Cortex of kidney (tissue), 1 donor: ENCODE measurements at regions not wholly inside any gene's neighbourhood (a gene's known extent, or its start where the extent isn't known, plus 50 kb on each side); places are given as distances from the start of the nearest gene placed in this dataset.
"Not testable (repeated sequence)": the region's sequence is repeated elsewhere in the genome, so short reads cannot be mapped to it uniquely, and the experiment has no call there.

Source experiments
- DNase-seq: peaks from one replicate; lab custom pipeline; 2025; lab: John Stamatoyannopoulos, UW

- DNase-seq = not testable (repeated sequence)
Measured at GRCh38 chr20:22851679-22852346, 183.3 kb upstream of the SSTR4 start.

DNA sequence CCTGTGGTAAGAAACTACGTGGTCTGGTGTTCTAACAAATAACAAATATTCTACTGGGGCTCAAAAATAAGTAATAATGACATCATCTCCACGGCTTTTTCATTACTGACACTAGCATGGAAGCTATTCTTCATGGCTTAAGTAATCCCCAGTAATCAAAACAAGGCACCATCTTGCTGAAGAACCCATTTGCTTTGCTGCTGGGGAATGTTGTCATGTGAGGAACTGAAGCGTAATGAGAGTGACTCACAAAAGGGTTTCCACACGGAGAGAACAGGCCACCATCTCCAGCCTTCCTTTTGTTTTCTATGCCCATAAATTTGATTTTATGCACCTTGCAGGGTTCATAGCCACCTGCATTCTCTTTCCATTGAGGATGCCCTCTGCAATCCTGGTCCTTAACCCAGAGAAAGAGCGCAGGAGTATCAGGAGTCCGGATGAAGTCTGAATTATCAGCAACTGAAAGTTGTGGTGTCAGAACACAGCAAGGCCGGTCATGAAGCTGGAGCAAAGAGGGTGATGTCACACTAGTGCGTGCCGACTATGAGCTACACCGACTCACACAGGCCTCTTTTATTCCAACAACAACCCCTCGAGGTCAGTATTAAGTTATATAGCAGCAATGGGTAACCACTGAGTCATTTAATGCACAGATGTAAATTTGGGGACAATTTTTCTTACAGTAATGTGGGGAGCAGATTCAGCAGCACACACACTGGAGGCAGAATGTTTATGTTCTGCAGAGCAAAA lies 173.7 kb upstream of the SSTR4 start:
- DNase-seq = no peak

- no peak for DNase-seq
Measured at GRCh38 chr20:22861990-22862389, 173.1 kb upstream of the SSTR4 start.

- DNase-seq = no peak
Measured at GRCh38 chr20:22862671-22863230, 172.4 kb upstream of the SSTR4 start.

- no peak for DNase-seq
Measured at GRCh38 chr20:22863826-22864225, 171.3 kb upstream of the SSTR4 start.

GRCh38 chr20:22866812-22867341 lies 168.2 kb upstream of the SSTR4 start:
- no peak for DNase-seq

DNA sequence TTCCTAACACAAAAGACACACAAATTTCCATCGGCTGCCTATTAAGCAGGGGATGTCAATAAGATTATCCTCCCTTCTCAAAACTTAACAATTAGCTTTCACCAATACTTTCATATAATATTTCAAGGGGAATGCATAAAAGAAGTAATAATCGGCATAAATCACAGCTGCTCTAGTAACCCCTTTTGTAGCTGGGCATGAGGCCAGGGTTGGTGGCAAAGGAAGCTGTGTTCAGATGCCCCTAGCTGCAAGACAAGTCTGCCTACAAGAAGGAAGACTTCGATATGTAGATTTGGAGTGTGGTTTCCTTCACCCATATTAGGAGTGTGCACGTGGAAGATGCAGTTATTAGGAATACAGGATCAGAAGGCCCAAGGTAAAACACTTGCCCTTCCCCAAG lies 156.9 kb upstream of the SSTR4 start:
- no peak for DNase-seq

DNA sequence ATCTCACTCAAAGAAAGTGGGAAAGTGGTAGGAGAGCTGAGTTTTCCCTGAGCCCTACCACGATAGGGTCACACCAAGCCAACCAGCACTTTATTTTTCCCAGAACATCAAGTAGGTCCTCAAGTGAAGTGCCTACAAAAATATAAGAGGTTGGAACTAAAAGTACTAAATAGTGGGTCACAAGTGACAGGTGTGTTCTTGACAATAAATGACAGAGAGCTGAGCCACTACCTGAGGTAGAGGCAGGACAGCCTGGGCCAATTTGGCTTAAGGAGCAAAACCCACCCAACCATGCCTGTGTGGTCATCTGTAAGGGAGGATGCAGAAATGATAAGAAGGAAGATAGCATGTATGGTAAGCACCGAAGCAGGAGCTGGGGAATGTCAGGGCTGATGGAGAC lies 154.8 kb upstream of the SSTR4 start:
- no peak for DNase-seq

GRCh38 chr20:22887796-22888195 lies 147.3 kb upstream of the SSTR4 start:
- DNase-seq = no peak

DNA sequence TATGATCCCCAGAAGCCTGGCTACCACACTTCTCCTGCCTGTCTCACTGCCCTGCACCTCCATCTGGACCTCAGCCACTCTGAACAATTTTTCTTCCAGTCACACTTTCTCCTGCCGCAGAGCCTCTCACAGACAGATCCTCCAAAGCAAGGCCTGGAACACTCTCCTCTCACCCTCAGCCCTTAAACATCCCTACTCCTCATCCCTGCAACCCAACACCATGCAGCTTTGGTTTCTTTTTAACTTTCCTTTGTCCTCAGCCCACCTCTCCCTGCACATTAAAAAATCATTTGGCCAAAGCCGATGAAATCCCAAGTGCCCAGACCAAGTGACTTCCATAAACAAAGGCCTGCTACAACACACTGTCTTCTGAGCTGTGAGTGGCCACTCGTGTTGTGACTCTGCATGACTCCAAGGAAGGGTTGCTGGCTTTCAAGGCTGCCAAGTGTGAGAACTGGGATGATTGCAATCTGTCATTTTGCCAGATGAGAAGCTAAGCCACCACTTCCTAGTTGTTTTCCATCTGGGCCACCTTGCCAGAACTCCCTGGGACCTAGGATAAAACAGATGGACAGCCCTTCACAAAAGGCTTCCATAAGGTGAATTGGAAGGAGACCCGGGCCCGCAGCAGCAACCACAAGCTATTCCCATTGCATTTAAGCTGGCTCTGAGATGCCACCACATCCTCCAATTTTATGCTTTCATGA lies 144.4 kb upstream of the SSTR4 start:
- DNase-seq = no peak

DNA sequence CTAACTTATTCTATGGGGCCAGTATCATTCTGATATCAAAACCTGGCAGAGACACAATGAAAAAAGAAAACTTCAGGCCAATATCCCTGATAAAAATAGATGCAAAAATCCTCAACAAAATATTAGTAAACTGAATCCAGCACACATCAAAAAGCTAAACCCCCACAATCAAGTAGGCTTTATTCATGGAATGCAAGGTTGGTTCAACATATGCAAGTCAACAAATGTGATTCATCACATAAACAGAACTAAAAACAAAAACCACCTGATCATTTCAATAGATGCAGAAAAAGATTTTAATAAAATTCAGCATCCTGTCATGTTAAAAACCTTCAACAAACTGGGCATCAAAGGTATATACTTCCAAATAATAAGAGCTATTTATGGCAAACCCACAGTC lies 133.9 kb upstream of the SSTR4 start:
- no peak for DNase-seq

DNA sequence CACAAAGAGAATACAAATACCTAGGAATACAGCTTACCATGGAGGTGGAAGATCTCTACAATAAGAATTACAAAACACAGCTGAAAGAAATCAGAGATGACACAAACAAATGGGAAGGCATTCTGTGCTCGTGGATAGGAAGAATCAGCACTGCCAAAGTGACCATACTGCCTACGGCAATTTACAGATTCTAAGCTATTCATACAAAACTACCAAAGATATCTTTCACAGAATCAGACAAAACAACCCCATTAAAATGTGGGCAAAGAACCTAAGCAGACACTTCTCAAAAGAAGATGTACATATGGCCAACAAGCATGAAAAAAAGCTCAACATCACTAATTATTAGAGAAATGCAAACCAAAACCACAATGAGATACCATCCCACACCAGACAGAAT lies 133.2 kb upstream of the SSTR4 start:
- DNase-seq = no peak

- DNase-seq = no peak
Measured at GRCh38 chr20:22904386-22904785, 130.7 kb upstream of the SSTR4 start.

DNA sequence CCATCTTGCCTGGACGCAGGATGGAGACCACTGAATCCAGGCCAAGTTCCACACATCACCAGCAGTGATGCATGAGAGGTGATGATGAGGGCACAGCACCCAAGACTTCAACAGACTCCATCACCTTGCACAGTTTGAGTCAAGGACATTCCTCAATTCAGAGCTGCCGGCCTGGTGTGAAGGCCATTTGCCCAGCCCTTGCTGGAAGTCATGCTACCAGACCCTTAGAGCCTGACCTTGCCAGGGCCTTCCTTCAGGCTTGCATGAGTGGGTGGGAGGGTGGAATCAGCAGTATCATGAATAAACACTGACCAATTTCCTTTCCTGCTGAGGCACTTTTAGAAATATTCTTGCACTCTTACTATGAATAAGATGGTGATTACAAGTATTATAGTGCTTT lies 130.2 kb upstream of the SSTR4 start:
- DNase-seq = no peak

GRCh38 chr20:22905658-22906057 lies 129.5 kb upstream of the SSTR4 start:
- DNase-seq = no peak

DNA sequence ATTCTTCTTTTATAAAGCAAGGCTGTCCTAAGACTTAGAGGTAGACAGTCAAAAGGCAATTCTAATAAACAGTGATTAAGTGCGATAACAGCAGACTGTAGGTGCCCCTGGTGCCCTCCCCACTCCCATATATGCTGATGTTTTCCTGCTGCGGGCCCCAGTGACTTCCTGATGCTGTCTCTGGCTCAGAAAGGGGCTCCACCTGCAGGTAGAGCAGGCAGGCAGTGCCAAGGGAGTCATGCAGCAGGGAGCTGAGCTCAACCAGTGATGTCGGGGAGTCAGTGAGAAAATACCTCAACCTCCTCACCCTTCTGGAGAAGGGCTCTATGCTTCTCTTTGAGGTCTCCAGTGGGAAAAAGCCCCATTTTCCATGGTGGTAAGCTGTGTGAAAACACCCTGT lies 126.7 kb upstream of the SSTR4 start:
- no peak for DNase-seq

GRCh38 chr20:22908944-22909343 lies 126.2 kb upstream of the SSTR4 start:
- no peak for DNase-seq

DNA sequence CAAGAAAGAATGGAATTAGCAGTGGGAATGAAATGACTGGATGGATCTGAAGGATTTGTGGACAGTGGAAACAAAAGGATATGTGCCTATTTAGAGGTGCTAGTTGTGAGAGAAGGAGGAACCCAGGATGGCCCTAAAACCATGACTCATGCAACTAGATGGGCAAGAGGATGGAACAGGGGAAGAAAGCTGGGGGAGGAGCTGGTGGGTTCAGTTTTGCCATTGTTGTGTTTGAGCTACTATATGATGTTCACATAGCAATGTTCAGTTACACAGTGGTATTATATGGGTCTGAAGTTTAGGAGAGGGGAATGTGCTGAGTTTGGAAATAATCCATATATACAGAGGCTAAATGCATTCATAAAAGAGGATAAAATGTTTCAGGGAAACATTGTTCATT lies 125.7 kb upstream of the SSTR4 start:
- no peak for DNase-seq

GRCh38 chr20:22910287-22910852 lies 124.7 kb upstream of the SSTR4 start:
- no peak for DNase-seq

DNA sequence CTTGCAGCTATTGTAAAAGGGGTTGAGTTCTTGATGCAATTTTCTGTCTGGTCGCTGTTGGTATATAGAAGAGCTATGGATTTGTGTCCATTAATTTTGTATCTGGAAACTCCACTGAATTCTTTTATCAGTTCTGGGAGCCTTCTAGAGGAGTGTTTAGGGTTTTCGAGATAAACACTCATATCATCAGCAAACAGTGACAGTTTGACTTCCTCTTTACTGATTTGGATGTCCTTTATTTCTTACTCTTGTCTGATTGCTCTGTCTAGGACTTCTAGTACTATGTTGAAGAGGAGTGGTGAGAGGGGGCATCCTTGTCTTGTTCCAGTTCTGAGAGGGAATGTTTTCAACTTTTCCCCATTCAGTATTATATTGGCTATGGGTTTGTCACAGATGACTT lies 120.8 kb upstream of the SSTR4 start:
- no peak for DNase-seq

GRCh38 chr20:22915512-22915911 lies 119.6 kb upstream of the SSTR4 start:
- DNase-seq = no peak
